ENCODE measurements at regions not wholly inside any gene's neighbourhood (a gene's known extent, or its start where the extent isn't known, plus 50 kb on each side); places are given as distances from the start of the nearest gene placed in this dataset.

DNA sequence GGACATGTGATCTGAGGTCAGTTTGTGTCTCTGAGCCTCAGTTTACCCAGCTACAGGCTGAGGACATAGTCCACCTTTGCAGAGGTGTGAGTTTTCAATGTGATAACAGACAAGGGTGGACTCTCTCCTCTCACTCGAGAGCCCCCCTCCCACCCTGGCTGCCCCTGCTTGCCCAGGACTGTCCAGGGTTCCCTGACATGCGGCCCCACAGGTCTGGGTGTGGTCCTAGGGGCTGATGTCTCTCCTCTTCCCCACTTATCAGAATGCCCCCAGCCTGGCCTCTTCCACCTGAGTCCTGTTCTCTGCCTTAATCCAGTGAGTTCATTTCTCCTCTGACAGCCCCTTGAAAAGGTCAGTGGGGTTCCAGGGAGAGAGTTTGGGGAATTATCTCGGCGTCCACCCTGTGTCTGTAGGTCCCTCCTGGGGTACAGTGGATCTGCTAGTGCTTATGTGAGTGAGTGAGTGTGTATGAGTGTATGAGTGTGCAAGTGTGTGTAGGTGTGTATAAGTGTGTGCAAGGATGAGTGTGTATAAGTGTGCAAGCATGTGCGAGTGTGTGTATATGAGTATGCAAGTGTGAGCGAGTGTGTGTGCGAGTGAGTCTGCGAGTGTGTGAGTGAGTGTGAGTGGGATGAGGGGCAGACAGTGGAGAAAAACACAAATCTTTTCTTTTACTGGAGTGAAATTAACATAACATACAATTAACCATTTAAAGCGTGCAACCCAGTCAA is 175.0 kb downstream of the IRF8 start:
- no peak for DNase-seq
- ChIA-PET CTCF (interaction anchor here (1.4 kb wide), 1 partner anchor 444 kb away, joined by 6 read pairs; no protein-coding TSS in a partner anchor), POLR2A (ENCODE audit: unreplicated experiment) (no interaction called here)
- Histone ChIP-seq H3K36me3 (ENCODE audit: low read depth) (no peaks in the 10 kb centered on the region), H3K4me2 (no peak overlapping the region), H3K4me3 (no peak overlapping the region), H3K79me2 (ENCODE audit: low read depth) (no peaks in the 10 kb centered on the region), H4K20me1 (ENCODE audit: insufficient read depth) (no peaks in the 10 kb centered on the region), H2AFZ (no peak overlapping the region), H3K4me1 (replicated peaks; ENCODE audit: insufficient read depth) (no peaks in the 10 kb centered on the region), H3K9me2 (ENCODE audit: insufficient read depth) (no peaks in the 10 kb centered on the region), H3K27ac (no peak overlapping the region), H3F3A (ENCODE audit: insufficient read depth, low read depth) (no peaks in the 10 kb centered on the region), H3K9me3 (ENCODE audit: insufficient read depth, low read depth) (no peaks in the 10 kb centered on the region), H3K27me3 (ENCODE audit: insufficient read depth, low read depth) (peaks cover 94% of the 10 kb centered on the region)
- no TSS peak for BruUV-seq (replicated peaks)
- TF ChIP-seq, protein P1, sequence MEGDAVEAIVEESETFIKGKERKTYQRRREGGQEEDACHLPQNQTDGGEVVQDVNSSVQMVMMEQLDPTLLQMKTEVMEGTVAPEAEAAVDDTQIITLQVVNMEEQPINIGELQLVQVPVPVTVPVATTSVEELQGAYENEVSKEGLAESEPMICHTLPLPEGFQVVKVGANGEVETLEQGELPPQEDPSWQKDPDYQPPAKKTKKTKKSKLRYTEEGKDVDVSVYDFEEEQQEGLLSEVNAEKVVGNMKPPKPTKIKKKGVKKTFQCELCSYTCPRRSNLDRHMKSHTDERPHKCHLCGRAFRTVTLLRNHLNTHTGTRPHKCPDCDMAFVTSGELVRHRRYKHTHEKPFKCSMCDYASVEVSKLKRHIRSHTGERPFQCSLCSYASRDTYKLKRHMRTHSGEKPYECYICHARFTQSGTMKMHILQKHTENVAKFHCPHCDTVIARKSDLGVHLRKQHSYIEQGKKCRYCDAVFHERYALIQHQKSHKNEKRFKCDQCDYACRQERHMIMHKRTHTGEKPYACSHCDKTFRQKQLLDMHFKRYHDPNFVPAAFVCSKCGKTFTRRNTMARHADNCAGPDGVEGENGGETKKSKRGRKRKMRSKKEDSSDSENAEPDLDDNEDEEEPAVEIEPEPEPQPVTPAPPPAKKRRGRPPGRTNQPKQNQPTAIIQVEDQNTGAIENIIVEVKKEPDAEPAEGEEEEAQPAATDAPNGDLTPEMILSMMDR (conservative IDR thresholded peaks at IDR 0.05): no peak
- TF ChIP-seq EZH2 (IDR thresholded peaks at IDR 0.05; ENCODE audit: low read depth): no peak
- intact Hi-C loops (cut with micrococcal nuclease; ENCODE audit: unreplicated experiment): no loop called here

DNA sequence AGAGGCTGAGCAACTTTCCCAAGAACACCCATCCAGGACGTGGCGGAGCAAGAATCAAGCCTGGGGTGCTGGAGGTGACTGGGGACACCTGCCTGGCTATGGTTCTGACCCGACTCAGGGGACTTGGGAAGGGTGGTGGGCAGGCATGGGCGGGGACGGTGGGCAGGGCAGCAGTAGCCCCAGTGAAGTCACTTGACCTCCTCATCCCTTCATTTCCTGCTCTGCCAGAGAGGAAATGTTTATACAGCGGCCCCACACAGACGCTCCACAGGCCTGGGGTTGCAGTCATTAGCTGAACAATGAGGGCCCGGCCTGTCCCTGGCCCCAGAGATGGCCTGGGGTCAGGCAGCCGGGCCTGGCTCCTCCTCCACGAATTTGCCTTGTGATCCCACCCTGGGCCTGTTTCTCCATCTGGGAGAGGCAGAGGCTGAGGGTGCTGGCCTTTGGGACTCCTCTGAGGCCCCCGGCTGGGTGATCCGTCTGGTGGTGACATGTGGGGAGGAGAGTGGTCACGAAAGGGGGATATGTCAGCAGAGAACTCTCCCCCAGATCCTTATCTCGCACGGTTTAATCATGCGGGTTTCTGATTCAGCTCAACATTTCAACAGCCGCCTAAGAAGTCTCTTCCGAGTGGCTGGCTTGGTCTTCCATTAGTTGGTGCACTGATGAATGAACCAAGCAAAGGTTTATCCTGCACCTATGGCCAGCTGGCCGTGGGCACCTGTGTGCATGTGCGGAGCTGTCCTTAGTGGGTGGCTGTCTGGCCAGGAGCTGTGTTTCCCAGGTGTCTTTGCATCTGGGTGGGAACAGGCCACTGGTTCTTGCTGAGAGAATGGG is 175.9 kb downstream of the IRF8 start:
- no peak for TF ChIP-seq EZH2 (IDR thresholded peaks at IDR 0.05; ENCODE audit: low read depth)
- TF ChIP-seq, protein P1 (conservative IDR thresholded peaks at IDR 0.05): no peak
- peaks cover 95% of the 10 kb centered on the region for H3K27me3 ChIP-seq (ENCODE audit: insufficient read depth, low read depth)
- ChIA-PET CTCF (no interaction called here), POLR2A (ENCODE audit: unreplicated experiment) (no interaction called here)
- H3F3A ChIP-seq (ENCODE audit: insufficient read depth, low read depth): no peaks in the 10 kb centered on the region
- no peak overlapping the region for H3K4me2 ChIP-seq
- no peaks in the 10 kb centered on the region for H3K36me3 ChIP-seq (ENCODE audit: low read depth)
- H3K9me3 ChIP-seq (ENCODE audit: insufficient read depth, low read depth): no peaks in the 10 kb centered on the region
- no peaks in the 10 kb centered on the region for H4K20me1 ChIP-seq (ENCODE audit: insufficient read depth)
- H3K27ac ChIP-seq: no peak overlapping the region
- no peaks in the 10 kb centered on the region for H3K79me2 ChIP-seq (ENCODE audit: low read depth)
- no peaks in the 10 kb centered on the region for H3K4me1 ChIP-seq (replicated peaks; ENCODE audit: insufficient read depth)
- H2AFZ ChIP-seq: no peak overlapping the region
- no peaks in the 10 kb centered on the region for H3K9me2 ChIP-seq (ENCODE audit: insufficient read depth)
- intact Hi-C loops (cut with micrococcal nuclease; ENCODE audit: unreplicated experiment): no loop called here
- no TSS peak for BruUV-seq (replicated peaks)
- DNase-seq: no peak
- H3K4me3 ChIP-seq: no peak overlapping the region

DNA sequence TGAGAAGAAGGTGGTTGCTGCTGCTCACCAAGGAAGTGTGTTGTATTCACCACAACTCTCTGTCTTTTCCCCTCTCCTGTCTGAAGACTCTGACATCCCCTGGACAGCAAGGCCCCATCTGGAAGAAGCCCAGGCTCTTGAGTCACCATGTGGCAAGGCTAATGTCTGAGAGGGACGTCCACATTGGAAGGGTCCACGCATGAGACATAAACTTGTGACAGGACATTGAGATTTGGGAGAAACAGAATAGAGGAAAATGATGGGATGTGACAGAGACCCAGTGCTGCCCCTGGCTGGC is 176.5 kb downstream of the IRF8 start:
- Histone ChIP-seq H3K4me3 (no peak overlapping the region), H3K9me2 (ENCODE audit: insufficient read depth) (no peaks in the 10 kb centered on the region), H3K4me1 (replicated peaks; ENCODE audit: insufficient read depth) (no peaks in the 10 kb centered on the region), H3K4me2 (no peak overlapping the region), H3K9me3 (ENCODE audit: insufficient read depth, low read depth) (no peaks in the 10 kb centered on the region), H2AFZ (no peak overlapping the region), H3K79me2 (ENCODE audit: low read depth) (no peaks in the 10 kb centered on the region), H3K27me3 (ENCODE audit: insufficient read depth, low read depth) (peaks cover 95% of the 10 kb centered on the region), H3F3A (ENCODE audit: insufficient read depth, low read depth) (no peaks in the 10 kb centered on the region), H3K36me3 (ENCODE audit: low read depth) (no peaks in the 10 kb centered on the region), H4K20me1 (ENCODE audit: insufficient read depth) (no peaks in the 10 kb centered on the region), H3K27ac (no peak overlapping the region)
- no peak for DNase-seq
- TF ChIP-seq, protein P1 (conservative IDR thresholded peaks at IDR 0.05): no peak
- POLR2A ChIA-PET (ENCODE audit: unreplicated experiment): no interaction called here
- CTCF ChIA-PET: no interaction called here
- intact Hi-C loops (cut with micrococcal nuclease; ENCODE audit: unreplicated experiment): no loop called here
- no TSS peak for BruUV-seq (replicated peaks)

Measured in PC-9 (cell line).